ENCODE measurements at regions not wholly inside any gene's neighbourhood (a gene's known extent, or its start where the extent isn't known, plus 50 kb on each side); places are given as distances from the start of the nearest gene placed in this dataset.

- no peak for TF ChIP-seq CTCF (conservative IDR thresholded peaks at IDR 0.05)
- Mint-ChIP-seq H3K4me3 (no peak overlapping the region), H3K9me3 (no peaks in the 10 kb centered on the region), H3K4me1 (peaks cover 13% of the 10 kb centered on the region), H3K27me3 (ENCODE audit: low read depth) (peaks cover 12% of the 10 kb centered on the region), H3K27ac (ENCODE audit: unreplicated experiment) (no peak overlapping the region), H3K36me3 (ENCODE audit: low read depth) (no peaks in the 10 kb centered on the region)
- DNase-seq (ENCODE audit: low read depth, low spot score): no peak
Observed at GRCh38 chr1:229106526-229107125, 164.3 kb upstream of the RAB4A start.

GRCh38 chr1:229107304-229107815 is 163.6 kb upstream of the RAB4A start:
- no peaks in the 10 kb centered on the region for H3K9me3 Mint-ChIP-seq
- no peak for DNase-seq (ENCODE audit: low read depth, low spot score)
- no peak for TF ChIP-seq CTCF (conservative IDR thresholded peaks at IDR 0.05)
- H3K36me3 Mint-ChIP-seq (ENCODE audit: low read depth): no peaks in the 10 kb centered on the region
- H3K27me3 Mint-ChIP-seq (ENCODE audit: low read depth): peaks cover 8% of the 10 kb centered on the region
- H3K4me1 Mint-ChIP-seq: peaks cover 13% of the 10 kb centered on the region
- no peak overlapping the region for H3K4me3 Mint-ChIP-seq
- H3K27ac Mint-ChIP-seq (ENCODE audit: unreplicated experiment): no peak overlapping the region

- H3K4me1 Mint-ChIP-seq: peaks cover 13% of the 10 kb centered on the region
- peak overlapping the region; percentile 51 for H3K27ac Mint-ChIP-seq (ENCODE audit: unreplicated experiment)
- no peak for TF ChIP-seq CTCF (conservative IDR thresholded peaks at IDR 0.05)
- H3K9me3 Mint-ChIP-seq: no peaks in the 10 kb centered on the region
- no peaks in the 10 kb centered on the region for H3K36me3 Mint-ChIP-seq (ENCODE audit: low read depth)
- H3K4me3 Mint-ChIP-seq: no peak overlapping the region
- peaks cover 6% of the 10 kb centered on the region for H3K27me3 Mint-ChIP-seq (ENCODE audit: low read depth)
- DNase-seq (ENCODE audit: low read depth, low spot score): no peak
Observed at GRCh38 chr1:229107972-229108371, 162.9 kb upstream of the RAB4A start.

GRCh38 chr1:229108598-229109201 is 162.2 kb upstream of the RAB4A start:
- Mint-ChIP-seq H3K36me3 (ENCODE audit: low read depth) (no peaks in the 10 kb centered on the region), H3K4me1 (peaks cover 13% of the 10 kb centered on the region), H3K27me3 (ENCODE audit: low read depth) (peaks cover 6% of the 10 kb centered on the region), H3K27ac (ENCODE audit: unreplicated experiment) (peak overlapping the region; percentile 76), H3K9me3 (no peaks in the 10 kb centered on the region), H3K4me3 (no peak overlapping the region)
- no peak for DNase-seq (ENCODE audit: low read depth, low spot score)
- TF ChIP-seq CTCF (conservative IDR thresholded peaks at IDR 0.05): no peak

- H3K27me3 Mint-ChIP-seq (ENCODE audit: low read depth): peaks cover 11% of the 10 kb centered on the region
- DNase-seq (ENCODE audit: low read depth, low spot score): no peak
- peak overlapping the region; percentile 16 for H3K27ac Mint-ChIP-seq (ENCODE audit: unreplicated experiment)
- no peak overlapping the region for H3K4me3 Mint-ChIP-seq
- H3K36me3 Mint-ChIP-seq (ENCODE audit: low read depth): no peaks in the 10 kb centered on the region
- TF ChIP-seq CTCF (conservative IDR thresholded peaks at IDR 0.05): no peak
- no peaks in the 10 kb centered on the region for H3K9me3 Mint-ChIP-seq
- peaks cover 13% of the 10 kb centered on the region for H3K4me1 Mint-ChIP-seq
Observed at GRCh38 chr1:229109320-229109761, 161.6 kb upstream of the RAB4A start.

Data from neural crest cell (in vitro differentiated cells).